NCI-H2196 treated with DMSO at 0.1 percent for 48 hours (cell line): ENCODE measurements at regions not wholly inside any gene's neighbourhood (a gene's known extent, or its start where the extent isn't known, plus 50 kb on each side); places are given as distances from the start of the nearest gene placed in this dataset.
"Not testable (repeated sequence)": the region's sequence is repeated elsewhere in the genome, so short reads cannot be mapped to it uniquely, and the experiment has no call there.

Experiments
- DNase-seq: peaks from one replicate; lab custom pipeline; 2025; ENCODE audit not compliant: unreplicated experiment; lab: John Stamatoyannopoulos, UW

DNA sequence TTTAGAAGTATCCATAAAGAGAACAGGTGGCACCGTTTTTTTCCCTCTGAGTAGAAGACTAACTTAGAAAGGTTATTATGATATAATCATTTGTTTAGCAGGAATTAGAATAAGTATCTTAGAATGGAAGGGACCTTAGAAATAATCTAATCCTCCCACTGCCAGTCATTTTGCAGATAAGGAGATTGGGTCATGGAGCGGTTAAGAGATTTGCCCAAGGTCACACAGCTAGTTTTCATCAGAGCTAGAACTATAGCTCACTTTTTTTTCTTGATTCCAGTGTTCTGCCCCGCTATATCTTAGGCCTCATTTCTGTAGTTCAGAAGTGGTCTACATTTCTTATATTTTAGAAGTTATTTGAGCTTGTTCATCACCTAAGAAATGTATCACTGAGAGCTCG, 139.6 kb downstream of the PRL start:
- no peak for DNase-seq

DNA sequence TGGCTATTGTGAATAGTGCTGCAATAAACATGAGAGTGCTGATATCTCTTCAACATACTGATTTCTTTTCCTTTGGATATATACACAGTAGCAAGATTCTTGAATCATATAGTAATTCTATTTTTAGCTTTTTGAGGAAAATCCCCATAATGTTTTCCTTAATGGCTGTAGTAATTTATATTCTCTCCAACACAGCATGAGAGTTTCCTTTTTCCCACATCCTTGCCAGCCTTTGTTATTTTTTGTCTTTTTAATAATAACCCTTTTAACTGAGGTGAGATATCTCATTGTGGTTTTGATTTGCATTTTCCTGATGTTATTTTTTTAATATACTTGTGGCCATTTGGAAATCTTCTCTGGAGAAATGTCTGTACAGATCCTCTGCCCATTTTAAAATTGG, 132.6 kb downstream of the PRL start:
- DNase-seq, result no peak

DNA sequence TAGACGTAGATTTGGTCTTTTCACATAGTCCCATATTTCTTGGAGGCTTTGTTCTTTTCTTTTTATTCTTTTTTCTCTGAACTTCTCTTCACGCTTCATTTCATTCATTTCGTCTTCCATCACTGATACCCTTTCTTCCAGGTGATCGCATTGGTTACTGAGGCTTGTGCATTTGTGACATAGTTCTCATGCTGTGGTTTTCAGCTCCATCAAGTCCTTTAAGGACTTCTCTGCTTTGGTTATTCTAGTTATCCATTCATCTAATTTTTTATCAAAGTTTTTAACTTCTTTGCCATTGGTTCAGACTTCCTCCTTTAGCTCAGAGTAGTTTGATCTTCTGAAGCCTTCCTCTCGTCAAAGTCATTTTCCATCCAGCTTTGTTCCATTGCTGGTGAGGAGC, 125.8 kb downstream of the PRL start:
- DNase-seq, result not testable (repeated sequence)

DNA sequence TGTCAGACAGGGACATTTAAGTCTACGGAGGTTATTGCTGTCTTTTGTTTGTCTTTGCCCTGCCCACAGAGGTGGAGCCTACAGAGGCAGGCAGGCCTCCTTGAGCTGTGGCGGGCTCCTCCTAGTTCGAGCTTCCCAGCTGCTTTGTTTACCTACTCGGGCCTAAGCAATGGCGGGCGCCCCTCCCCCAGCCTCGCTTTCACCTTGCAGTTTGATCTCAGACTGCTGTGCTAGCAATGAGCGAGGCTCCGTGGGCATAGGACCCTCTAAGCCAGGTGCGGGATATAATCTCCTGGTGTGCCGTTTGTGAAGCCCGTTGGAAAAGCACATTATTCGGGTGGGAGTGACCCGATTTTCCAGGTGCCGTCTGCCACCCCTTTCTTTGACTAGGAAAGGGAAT, 125.0 kb downstream of the PRL start:
- not testable (repeated sequence) for DNase-seq

DNA sequence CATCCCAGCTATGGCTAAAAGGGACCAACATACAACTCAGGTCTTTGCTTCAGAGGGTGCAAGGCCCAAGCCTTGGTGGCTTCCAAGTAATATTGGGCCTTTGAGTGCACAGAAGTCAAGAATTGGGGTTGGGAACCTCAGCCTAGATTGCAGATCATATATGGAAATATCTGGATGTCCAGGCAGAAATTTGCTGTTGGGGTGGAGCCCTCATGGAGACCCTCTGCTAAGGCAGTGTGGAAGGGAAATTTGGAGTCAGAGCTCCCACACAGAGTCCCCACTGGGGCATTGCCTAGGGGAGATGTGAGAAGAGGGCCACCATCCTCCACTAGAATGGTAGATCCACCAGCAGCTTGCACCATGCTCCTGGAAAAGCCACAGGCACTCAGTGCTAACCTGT, 123.5 kb downstream of the PRL start:
- no peak for DNase-seq

GRCh38 chr6:22180250-22180649, 116.6 kb downstream of the PRL start:
- DNase-seq, result not testable (repeated sequence)

GRCh38 chr6:22184371-22184770, 112.5 kb downstream of the PRL start:
- DNase-seq, result no peak

GRCh38 chr6:22189946-22190345, 106.9 kb downstream of the PRL start:
- no peak for DNase-seq

DNA sequence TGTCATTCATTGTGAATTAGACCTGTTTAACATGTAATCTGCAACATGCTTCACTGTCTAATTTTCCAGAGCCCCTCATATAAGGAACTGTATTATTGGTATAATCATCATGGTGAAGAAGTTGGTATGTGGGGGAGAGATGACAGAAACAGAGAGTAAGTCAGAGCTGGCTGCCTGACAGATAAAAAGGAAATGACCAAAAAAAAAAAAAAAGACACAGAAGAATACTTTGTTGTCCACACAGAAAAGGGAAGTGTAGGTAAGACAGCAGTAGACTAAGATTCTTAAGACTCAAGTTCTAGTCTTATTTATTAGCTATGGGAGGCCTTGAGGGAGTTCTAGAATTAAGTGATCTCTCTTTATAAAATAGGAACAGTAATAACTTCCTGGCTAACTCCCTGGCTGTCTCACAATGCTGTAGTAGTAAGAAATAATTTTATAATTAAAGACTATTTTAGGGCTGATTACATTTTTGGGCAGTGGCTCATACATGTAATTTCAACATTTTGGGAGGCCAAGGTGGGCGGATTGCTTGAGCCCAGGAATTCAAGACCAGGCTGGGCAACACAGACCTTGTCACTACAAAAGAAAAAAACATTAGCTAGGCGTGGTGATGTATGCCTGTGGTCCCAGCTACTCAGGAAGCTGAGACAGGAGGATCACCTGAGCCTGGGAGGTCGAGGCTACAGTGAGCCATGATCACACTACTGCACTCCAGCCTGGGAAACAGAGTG, 102.5 kb downstream of the PRL start:
- no peak for DNase-seq

- DNase-seq, result no peak
These were observed 97.1 kb downstream of the PRL start for GRCh38 chr6:22199771-22200170.

DNA sequence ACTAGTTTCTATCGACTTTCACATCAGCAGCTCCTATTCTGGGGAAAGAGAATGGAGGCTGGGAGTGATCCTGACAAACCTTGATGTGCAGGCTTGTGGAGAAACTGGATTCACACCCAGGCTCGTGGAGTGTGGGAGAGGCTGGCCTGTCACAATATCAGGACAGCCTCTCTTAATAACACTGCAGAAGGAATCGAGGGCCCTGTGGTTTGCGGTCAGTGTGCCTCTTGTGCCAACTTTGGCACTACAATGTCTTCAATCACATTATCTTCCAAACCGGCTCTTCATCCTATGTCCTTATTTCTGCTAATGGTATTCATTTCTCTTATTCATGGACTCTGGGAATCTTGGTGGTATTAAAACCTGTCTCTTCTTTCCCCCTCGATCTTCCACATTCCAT, 92.7 kb downstream of the PRL start:
- no peak for DNase-seq

- DNase-seq, result no peak
These were observed 91.6 kb downstream of the PRL start for GRCh38 chr6:22205266-22205665.

GRCh38 chr6:22206106-22206505, 90.7 kb downstream of the PRL start:
- DNase-seq, result no peak

DNA sequence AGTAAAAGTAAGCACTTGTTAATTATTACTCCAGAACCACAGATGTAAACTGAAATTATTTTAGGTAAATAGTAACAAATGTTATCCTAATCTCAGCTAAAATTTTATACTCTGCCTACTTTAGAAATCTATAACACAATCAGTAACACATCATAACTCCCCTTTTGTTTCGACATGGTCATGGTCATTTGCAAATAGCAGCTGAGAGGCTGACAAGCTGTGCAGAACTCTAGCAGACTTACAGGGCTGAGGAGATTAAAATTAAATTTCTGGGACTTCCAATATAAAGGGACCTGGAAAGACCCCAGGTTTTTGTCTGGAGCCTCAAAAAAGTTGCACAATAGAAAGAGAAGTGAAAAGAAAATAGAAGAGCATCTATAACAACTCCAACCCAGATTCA, 88.8 kb downstream of the PRL start:
- DNase-seq, result no peak

GRCh38 chr6:22214314-22214713, 82.5 kb downstream of the PRL start:
- no peak for DNase-seq

- DNase-seq, result not testable (repeated sequence)
These were observed 81.4 kb downstream of the PRL start for GRCh38 chr6:22215474-22215873.

- DNase-seq, result no peak
These were observed 78.4 kb downstream of the PRL start for GRCh38 chr6:22218410-22218809.

DNA sequence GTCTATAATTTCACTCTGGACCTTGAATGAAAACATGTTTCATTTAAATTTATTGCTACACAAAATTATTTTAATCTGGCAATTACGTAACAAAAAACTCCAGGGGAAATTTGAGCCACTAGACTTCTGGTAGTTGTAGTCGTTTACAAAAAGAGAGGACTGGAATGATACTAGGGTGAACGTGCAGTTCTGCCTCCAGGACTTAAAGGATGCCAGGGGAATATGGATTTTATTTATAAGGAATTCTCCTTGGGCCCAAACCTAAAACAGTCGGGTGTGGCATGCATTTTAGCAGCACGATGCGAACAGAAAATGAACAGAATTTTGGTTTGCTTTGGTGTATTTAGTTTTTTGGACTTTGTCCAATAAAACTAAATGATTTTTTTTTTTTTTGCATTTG, 76.9 kb downstream of the PRL start:
- DNase-seq, result no peak

DNA sequence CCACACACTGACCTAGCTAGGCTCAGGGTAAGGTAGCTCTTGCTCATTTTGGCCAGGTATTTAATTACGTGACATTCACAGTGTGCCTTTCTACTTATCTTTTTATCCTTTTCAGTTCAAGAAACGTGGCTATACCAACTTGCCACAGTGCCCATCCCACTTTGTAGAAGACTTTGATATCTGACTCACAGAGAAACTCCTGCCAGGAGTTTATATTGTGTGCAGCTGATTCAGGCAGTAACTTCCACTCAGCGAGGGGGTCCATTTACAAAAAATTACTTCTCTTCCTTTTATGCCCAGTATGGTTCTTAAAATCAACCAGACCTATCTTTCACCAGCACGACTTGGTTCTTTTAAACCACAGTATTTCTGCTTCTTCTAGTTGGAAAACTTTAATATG, 75.6 kb downstream of the PRL start:
- no peak for DNase-seq

DNA sequence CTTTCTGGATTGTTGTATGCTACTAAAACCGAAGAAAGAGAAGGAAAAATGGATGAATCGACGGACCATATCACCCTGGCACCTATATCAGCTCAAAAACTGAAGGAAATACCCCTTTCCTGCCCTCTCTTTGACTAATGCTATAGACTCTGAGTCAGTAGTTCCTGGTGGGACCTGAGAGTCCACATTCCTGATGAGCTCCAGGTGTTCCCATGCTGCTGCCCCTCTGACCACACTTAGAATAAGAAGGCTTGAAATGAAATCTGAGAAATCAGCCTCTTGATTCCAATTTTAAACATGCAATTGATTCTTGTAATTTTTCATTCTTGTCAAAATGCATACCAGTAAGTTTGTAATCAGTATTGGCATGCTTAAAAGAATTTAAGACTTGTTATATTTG, 75.2 kb downstream of the PRL start:
- no peak for DNase-seq

DNA sequence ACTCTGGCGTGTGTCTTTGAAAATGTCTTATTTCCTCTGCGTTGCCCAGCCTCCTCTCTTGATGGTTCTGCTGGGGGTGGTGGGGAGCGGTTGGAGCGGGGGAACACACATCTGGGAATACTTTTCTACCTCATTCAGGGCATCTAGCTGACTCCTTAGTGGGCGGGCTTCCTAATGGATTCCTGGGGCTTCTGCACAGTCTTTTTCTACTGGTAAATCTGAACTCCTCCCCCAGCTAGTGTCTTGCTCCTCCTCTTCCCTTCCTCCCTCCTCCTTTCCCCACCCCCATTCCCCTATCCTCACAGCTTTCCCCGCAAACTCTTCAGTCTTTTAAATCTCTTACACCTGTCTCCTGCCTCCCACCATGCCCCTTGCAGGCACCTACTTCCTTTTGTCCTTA, 74.4 kb downstream of the PRL start:
- no peak for DNase-seq

DNA sequence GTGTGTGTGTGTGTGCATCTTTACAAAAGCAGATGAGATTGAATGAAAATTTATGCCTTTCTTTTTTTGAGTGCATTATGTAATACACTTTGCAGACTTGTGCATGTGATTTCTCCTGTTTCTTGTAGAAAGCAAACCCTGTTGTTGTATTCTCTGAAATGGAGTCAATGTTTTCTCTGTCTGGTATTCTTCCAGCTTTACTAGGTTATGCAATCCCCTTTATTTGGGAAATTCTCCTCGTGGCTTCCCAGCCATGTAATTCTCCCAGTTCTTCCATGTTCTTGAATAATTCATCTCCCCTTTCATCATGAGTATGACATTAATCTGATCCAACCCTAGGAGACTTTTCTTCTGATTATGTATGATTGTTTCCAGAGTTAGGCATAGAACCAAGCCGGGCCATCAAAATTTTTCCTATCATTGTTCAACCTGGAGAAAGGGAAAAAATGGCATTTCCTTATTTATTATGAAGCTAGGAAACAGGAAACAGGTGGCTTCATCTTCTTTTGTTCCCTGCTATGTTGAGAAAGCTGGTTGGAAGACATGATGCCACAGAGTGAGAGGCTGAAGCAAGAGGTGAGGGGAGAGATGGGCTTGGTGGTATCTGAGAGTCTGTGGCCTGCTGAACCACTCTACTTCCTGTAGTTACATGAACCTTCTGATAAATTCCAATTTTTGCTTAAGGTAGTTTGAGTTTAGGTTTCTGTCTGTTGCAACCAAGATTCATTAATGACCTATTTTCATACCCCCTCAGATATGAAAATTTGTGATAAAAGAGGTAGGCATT, 68.8 kb downstream of the PRL start:
- DNase-seq, result no peak

DNA sequence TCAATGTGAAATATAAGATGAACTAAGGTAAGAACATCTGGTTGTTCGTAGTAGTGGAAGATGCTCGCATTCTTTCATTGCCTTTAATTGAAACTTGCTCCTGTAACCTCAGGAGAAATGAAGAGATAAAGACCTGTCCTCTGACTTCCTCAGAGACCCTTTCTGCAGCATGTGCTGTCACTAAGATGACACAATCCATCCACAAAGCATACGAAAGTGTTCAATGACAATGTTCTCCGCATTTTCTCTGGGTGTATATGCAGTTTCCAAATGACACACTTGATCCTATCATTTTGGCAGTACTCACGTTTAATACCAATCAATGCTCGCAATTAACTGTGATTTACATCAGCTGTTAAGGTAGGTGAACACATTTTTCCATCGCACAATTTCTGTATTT, 65.8 kb downstream of the PRL start:
- no peak for DNase-seq
